Astrocyte (in vitro differentiated cells and primary cell): ENCODE measurements at regions not wholly inside any gene's neighbourhood (a gene's known extent, or its start where the extent isn't known, plus 50 kb on each side); places are given as distances from the start of the nearest gene placed in this dataset.

Experiments used
- DNase-seq: peaks from one replicate; pipeline ENCODE4 v3.0.0-alpha.2; 2010; ENCODE audit warnings: low read depth
- FAIRE-seq: peaks from 2 replicates; lab custom pipeline; 2011; peaks lifted over from hg19 to GRCh38; lab: Jason Lieb, UNC
- H2AFZ ChIP-seq: 2 replicates; pipeline ENCODE4 v1.6.0; 2012; ENCODE audit warnings: low read depth, low read length, inconsistent platforms
- H3K27ac ChIP-seq: 2 replicates; pipeline ENCODE4 v1.5.1; 2011; ENCODE audit warnings: low read depth, low read length, inconsistent platforms
- H3K27me3 ChIP-seq: 2 replicates; pipeline ENCODE4 v1.6.0; 2011; ENCODE audit warnings: low read length, inconsistent platforms; ENCODE audit not compliant: insufficient read depth
- H3K36me3 ChIP-seq: 2 replicates; pipeline ENCODE4 v1.5.1; 2011; ENCODE audit warnings: low read length, inconsistent platforms; ENCODE audit not compliant: insufficient read depth
- H3K4me1 ChIP-seq: 2 replicates; pipeline ENCODE4 v1.5.1; 2011; ENCODE audit warnings: low read length, inconsistent platforms; ENCODE audit not compliant: insufficient read depth
- H3K4me2 ChIP-seq: 2 replicates; pipeline ENCODE4 v1.6.0; 2012; ENCODE audit warnings: low read length, inconsistent platforms
- H3K4me3 ChIP-seq: 2 replicates; pipeline ENCODE4 v1.5.1; 2011; ENCODE audit warnings: low read depth, mild to moderate bottlenecking, low read length, inconsistent platforms; ENCODE audit not compliant: insufficient read depth
- H3K79me2 ChIP-seq: 2 replicates; pipeline ENCODE4 v1.6.0; 2012; ENCODE audit warnings: mild to moderate bottlenecking, low read length, inconsistent platforms; ENCODE audit not compliant: insufficient read depth
- H3K9ac ChIP-seq: 2 replicates; pipeline ENCODE4 v1.6.0; 2012; ENCODE audit warnings: mild to moderate bottlenecking, low read length, inconsistent platforms
- H3K9me3 ChIP-seq: 2 replicates; pipeline ENCODE4 v1.5.1; 2012; ENCODE audit warnings: low read depth, mild to moderate bottlenecking, low read length, inconsistent platforms; ENCODE audit not compliant: insufficient read depth
- H4K20me1 ChIP-seq: 2 replicates; pipeline ENCODE4 v1.6.0; 2012; ENCODE audit warnings: low read length, inconsistent platforms; ENCODE audit not compliant: insufficient read depth
- H3K27ac Mint-ChIP-seq: one replicate; pipeline ENCODE4 v1.8.0; 2021; ENCODE audit warnings: mild to moderate bottlenecking, mixed read lengths; ENCODE audit not compliant: unreplicated experiment
- H3K27me3 Mint-ChIP-seq: one replicate; pipeline ENCODE4 v1.8.0; 2021; ENCODE audit warnings: low read depth, mixed read lengths; ENCODE audit not compliant: unreplicated experiment
- H3K36me3 Mint-ChIP-seq: one replicate; pipeline ENCODE4 v1.8.0; 2021; ENCODE audit warnings: low read depth, mixed read lengths; ENCODE audit not compliant: unreplicated experiment
- H3K4me1 Mint-ChIP-seq: one replicate; pipeline ENCODE4 v1.8.0; 2021; ENCODE audit warnings: low read depth, mixed read lengths; ENCODE audit not compliant: unreplicated experiment
- H3K4me3 Mint-ChIP-seq: one replicate; pipeline ENCODE4 v1.8.0; 2021; ENCODE audit warnings: mild to moderate bottlenecking, moderate library complexity, mixed read lengths; ENCODE audit not compliant: unreplicated experiment
- H3K9me3 Mint-ChIP-seq: one replicate; pipeline ENCODE4 v1.8.0; 2021; ENCODE audit warnings: mild to moderate bottlenecking, mixed read lengths; ENCODE audit not compliant: unreplicated experiment
- CTCF ChIP-seq: IDR thresholded peaks from 2 replicates; pipeline ENCODE4 v1.5.1; 2011; ENCODE audit warnings: low read depth, mild to moderate bottlenecking, inconsistent platforms, low read length, moderate library complexity; ENCODE audit not compliant: insufficient read depth
- EZH2 ChIP-seq: IDR thresholded peaks from 2 replicates; pipeline ENCODE4 v1.6.1; 2012; ENCODE audit warnings: mild to moderate bottlenecking, low read length, inconsistent platforms; ENCODE audit not compliant: insufficient read depth

DNA sequence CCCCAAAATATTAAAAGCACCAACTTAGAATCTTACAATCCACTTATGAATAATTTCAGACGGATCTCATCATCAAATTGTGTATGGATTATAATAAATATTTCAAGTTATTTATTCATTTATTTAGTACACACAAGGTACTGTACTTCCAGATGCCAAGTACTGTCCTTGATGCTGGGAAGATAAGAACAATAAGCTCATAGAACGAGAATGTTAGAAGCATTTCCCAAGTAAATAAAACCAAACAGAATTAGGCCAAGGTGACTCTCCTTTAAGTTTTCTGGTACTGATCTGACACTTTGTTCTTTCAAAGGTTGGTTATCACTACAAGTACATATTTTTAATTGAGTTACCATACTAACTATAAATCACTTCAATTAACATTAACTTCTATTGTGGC lies 416.1 kb upstream of the ETAA1 start:
- no peaks in the 10 kb centered on the region for H3K36me3 Mint-ChIP-seq
- H3K27ac ChIP-seq = no peak overlapping the region

DNA sequence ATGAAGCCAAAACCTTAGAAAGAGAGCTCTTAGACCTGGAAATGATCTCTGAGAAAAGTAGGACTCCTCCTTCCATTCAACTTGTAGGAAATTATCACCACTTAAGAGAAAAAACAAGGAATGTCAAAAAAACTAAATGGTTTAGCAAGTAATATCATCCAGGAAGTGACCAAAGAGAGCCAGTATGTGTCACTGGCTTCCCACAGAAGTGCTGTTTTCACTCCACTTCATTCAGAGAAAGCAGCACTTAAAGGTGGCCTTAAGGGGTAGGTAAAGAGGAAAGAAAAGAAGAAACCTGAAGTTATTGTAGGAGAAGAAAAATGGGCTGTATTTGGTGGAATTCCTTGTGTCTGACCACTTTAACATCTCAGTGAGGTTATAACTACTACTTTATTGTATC lies 414.4 kb upstream of the ETAA1 start:
- Histone ChIP-seq H3K27me3 (no peaks in the 10 kb centered on the region), H3K9ac (no peak overlapping the region), H2AFZ (no peak overlapping the region), H3K4me3 (no peak overlapping the region), H3K79me2 (no peaks in the 10 kb centered on the region), H3K4me2 (no peak overlapping the region), H3K9me3 (no peaks in the 10 kb centered on the region), H3K4me1 (no peaks in the 10 kb centered on the region), H4K20me1 (no peaks in the 10 kb centered on the region), H3K36me3 (no peaks in the 10 kb centered on the region), H3K27ac (no peak overlapping the region)
- TF ChIP-seq EZH2 = no peak
- TF ChIP-seq CTCF = no peak
- peaks cover 3% of the 10 kb centered on the region for H3K4me1 Mint-ChIP-seq
- no peak overlapping the region for H3K27ac Mint-ChIP-seq
- no peak for FAIRE-seq
- no peaks in the 10 kb centered on the region for H3K27me3 Mint-ChIP-seq
- no peak overlapping the region for H3K4me3 Mint-ChIP-seq
- peak; percentile 2 for DNase-seq
- H3K36me3 Mint-ChIP-seq = no peaks in the 10 kb centered on the region
- H3K9me3 Mint-ChIP-seq = no peaks in the 10 kb centered on the region

More for the DNA sequence above, 416.1 kb upstream of the ETAA1 start:
- Histone ChIP-seq H4K20me1 (no peaks in the 10 kb centered on the region), H3K27me3 (no peaks in the 10 kb centered on the region), H3K4me2 (no peak overlapping the region), H3K79me2 (no peaks in the 10 kb centered on the region), H3K4me1 (no peaks in the 10 kb centered on the region), H3K9ac (no peak overlapping the region), H2AFZ (no peak overlapping the region), H3K4me3 (no peak overlapping the region), H3K36me3 (no peaks in the 10 kb centered on the region), H3K9me3 (no peaks in the 10 kb centered on the region)
- no peaks in the 10 kb centered on the region for H3K27me3 Mint-ChIP-seq
- H3K9me3 Mint-ChIP-seq = no peaks in the 10 kb centered on the region
- DNase-seq (no peak), FAIRE-seq (no peak)
- peaks cover 3% of the 10 kb centered on the region for H3K4me1 Mint-ChIP-seq
- no peak overlapping the region for H3K27ac Mint-ChIP-seq
- no peak overlapping the region for H3K4me3 Mint-ChIP-seq
- no peak for TF ChIP-seq CTCF
- no peak for TF ChIP-seq EZH2

GRCh38 chr2:66984864-66985263 lies 412.3 kb upstream of the ETAA1 start:
- no peak for TF ChIP-seq CTCF
- TF ChIP-seq EZH2 = no peak
- Histone ChIP-seq H3K27ac (no peak overlapping the region), H3K4me3 (no peak overlapping the region), H2AFZ (no peak overlapping the region), H3K27me3 (no peaks in the 10 kb centered on the region), H3K9me3 (no peaks in the 10 kb centered on the region), H3K4me2 (no peak overlapping the region), H3K4me1 (no peaks in the 10 kb centered on the region), H3K9ac (no peak overlapping the region), H3K36me3 (no peaks in the 10 kb centered on the region), H3K79me2 (no peaks in the 10 kb centered on the region), H4K20me1 (no peaks in the 10 kb centered on the region)
- no peak for DNase-seq
- H3K27ac Mint-ChIP-seq = no peak overlapping the region
- peaks cover 3% of the 10 kb centered on the region for H3K4me1 Mint-ChIP-seq
- H3K27me3 Mint-ChIP-seq = no peaks in the 10 kb centered on the region
- H3K4me3 Mint-ChIP-seq = no peak overlapping the region
- no peak for FAIRE-seq
- H3K9me3 Mint-ChIP-seq = no peaks in the 10 kb centered on the region
- H3K36me3 Mint-ChIP-seq = no peaks in the 10 kb centered on the region
